SK-N-MC (cell line): ENCODE measurements at regions not wholly inside any gene's neighbourhood (a gene's known extent, or its start where the extent isn't known, plus 50 kb on each side); places are given as distances from the start of the nearest gene placed in this dataset.

Experiments
- EZH2 ChIP-seq: fragments of 200-600 bp; sonication (generic); IDR thresholded peaks from one replicate; pipeline ENCODE4 v1.6.1; 2017; ENCODE audit warnings: antibody characterized with exemption
- POLR2AphosphoS5 ChIP-seq: IDR thresholded peaks from 2 replicates; pipeline ENCODE4 v1.6.1; 2012; ENCODE audit warnings: mild to moderate bottlenecking, low read depth, low read length, borderline replicate concordance

GRCh38 chr5:23319901-23320300, 187.5 kb upstream of the PRDM9 start:
- TF ChIP-seq POLR2AphosphoS5 (no peak), EZH2 (no peak)
